ENCODE measurements at regions not wholly inside any gene's neighbourhood (a gene's known extent, or its start where the extent isn't known, plus 50 kb on each side); places are given as distances from the start of the nearest gene placed in this dataset.
"Not testable (repeated sequence)": the region's sequence is repeated elsewhere in the genome, so short reads cannot be mapped to it uniquely, and the experiment has no call there.

- Histone ChIP-seq H3K4me2 (replicated peaks; ENCODE audit: extremely low read depth, low read length, poor library complexity, severe bottlenecking) (no peak overlapping the region), H3K4me1 (ENCODE audit: control insufficient read depth in 1 of 2, insufficient read depth in 2 of 2, low read length in 2 of 2) (no peaks in the 10 kb centered on the region), H3K9ac (ENCODE audit: insufficient read depth, low read length, poor library complexity, severe bottlenecking) (no peak overlapping the region), H3K79me2 (ENCODE audit: insufficient read depth, low read length) (no peaks in the 10 kb centered on the region), H3K27ac (ENCODE audit: low read depth in 1 of 2, low read length in 2 of 2) (no peak overlapping the region), H3K4me3 (replicated peaks in 1 of 3; ENCODE audit: low read depth in 2 of 3, low read length in 3 of 3) (no peak overlapping the region), H4K20me1 (ENCODE audit: insufficient read depth, low read length) (no peaks in the 10 kb centered on the region), H3K9me3 (replicated peaks in 1 of 2; ENCODE audit: control insufficient read depth in 1 of 2, insufficient read depth in 1 of 2, low read length in 2 of 2) (no peaks in the 10 kb centered on the region), H3K27me3 (ENCODE audit: control insufficient read depth in 2 of 2, insufficient read depth in 2 of 2, low read length in 2 of 2) (no peaks in the 10 kb centered on the region), H3K36me3 (replicated peaks in 1 of 2; ENCODE audit: control insufficient read depth in 1 of 2, insufficient read depth in 2 of 2, low read length in 2 of 2) (no peaks in the 10 kb centered on the region), H2AFZ (ENCODE audit: insufficient read depth, low read depth, low read length, poor library complexity, severe bottlenecking) (no peak overlapping the region)
- Mint-ChIP-seq H3K4me3 (no peak overlapping the region), H3K4me1 (no peaks in the 10 kb centered on the region), H3K27ac (no peak overlapping the region), H3K36me3 (no peaks in the 10 kb centered on the region), H3K27me3 (ENCODE audit: low read depth in 3 of 3) (peaks cover 0 to 10% (median 4%) of the 10 kb centered on the region in 3 donors), H3K9me3 (peaks cover 0 to 5% (median 3%) of the 10 kb centered on the region in 7 donors)
- 96% methylated on average over 24 of the region's 30 CpGs for WGBS (ENCODE audit: insufficient coverage)
- intact Hi-C loops (cut with micrococcal nuclease) = no loop called here
- no peak for DNase-seq
- TF ChIP-seq CTCF (IDR thresholded peaks at IDR 0.05) = no peak
These were observed 101.5 kb upstream of the DRD5 start for GRCh38 chr4:9679704-9680478.

- H3K4me1 ChIP-seq (ENCODE audit: control insufficient read depth in 1 of 2, insufficient read depth in 2 of 2, low read length in 2 of 2); intact Hi-C loops (cut with micrococcal nuclease); H3K9me3 ChIP-seq (replicated peaks in 1 of 2; ENCODE audit: control insufficient read depth in 1 of 2, insufficient read depth in 1 of 2, low read length in 2 of 2); H3K4me1 Mint-ChIP-seq; H3K27me3 ChIP-seq (ENCODE audit: control insufficient read depth in 2 of 2, insufficient read depth in 2 of 2, low read length in 2 of 2); H3K4me2 ChIP-seq (replicated peaks; ENCODE audit: extremely low read depth, low read length, poor library complexity, severe bottlenecking); H3K4me3 Mint-ChIP-seq; H2AFZ ChIP-seq (ENCODE audit: insufficient read depth, low read depth, low read length, poor library complexity, severe bottlenecking); H3K36me3 ChIP-seq (replicated peaks in 1 of 2; ENCODE audit: control insufficient read depth in 1 of 2, insufficient read depth in 2 of 2, low read length in 2 of 2); H3K27ac ChIP-seq (ENCODE audit: low read depth in 1 of 2, low read length in 2 of 2); DNase-seq; H3K36me3 Mint-ChIP-seq; H3K79me2 ChIP-seq (ENCODE audit: insufficient read depth, low read length); H3K9ac ChIP-seq (ENCODE audit: insufficient read depth, low read length, poor library complexity, severe bottlenecking); H4K20me1 ChIP-seq (ENCODE audit: insufficient read depth, low read length); H3K9me3 Mint-ChIP-seq; H3K4me3 ChIP-seq (replicated peaks in 1 of 3; ENCODE audit: low read depth in 2 of 3, low read length in 3 of 3); H3K27ac Mint-ChIP-seq: not testable (repeated sequence)
- 100% methylated on average over 1 of the region's 5 CpGs for WGBS (ENCODE audit: insufficient coverage)
- H3K27me3 Mint-ChIP-seq (ENCODE audit: low read depth in 3 of 3) = peaks cover 10 to 12% (median 10%) of the 10 kb centered on the region in 3 donors
These were observed 98.3 kb upstream of the DRD5 start for GRCh38 chr4:9683174-9683573.

- H3K27ac ChIP-seq (ENCODE audit: low read depth in 1 of 2, low read length in 2 of 2); H3K9me3 ChIP-seq (replicated peaks in 1 of 2; ENCODE audit: control insufficient read depth in 1 of 2, insufficient read depth in 1 of 2, low read length in 2 of 2); H3K27me3 ChIP-seq (ENCODE audit: control insufficient read depth in 2 of 2, insufficient read depth in 2 of 2, low read length in 2 of 2); H3K9ac ChIP-seq (ENCODE audit: insufficient read depth, low read length, poor library complexity, severe bottlenecking); H3K36me3 ChIP-seq (replicated peaks in 1 of 2; ENCODE audit: control insufficient read depth in 1 of 2, insufficient read depth in 2 of 2, low read length in 2 of 2); H3K4me1 ChIP-seq (ENCODE audit: control insufficient read depth in 1 of 2, insufficient read depth in 2 of 2, low read length in 2 of 2); intact Hi-C loops (cut with micrococcal nuclease); H3K4me3 ChIP-seq (replicated peaks in 1 of 3; ENCODE audit: low read depth in 2 of 3, low read length in 3 of 3); H3K36me3 Mint-ChIP-seq; H3K27ac Mint-ChIP-seq; H3K4me2 ChIP-seq (replicated peaks; ENCODE audit: extremely low read depth, low read length, poor library complexity, severe bottlenecking); H3K79me2 ChIP-seq (ENCODE audit: insufficient read depth, low read length); H3K4me1 Mint-ChIP-seq; H3K4me3 Mint-ChIP-seq; H4K20me1 ChIP-seq (ENCODE audit: insufficient read depth, low read length); DNase-seq; H2AFZ ChIP-seq (ENCODE audit: insufficient read depth, low read depth, low read length, poor library complexity, severe bottlenecking); H3K9me3 Mint-ChIP-seq: not testable (repeated sequence)
- peaks cover 14 to 16% (median 14%) of the 10 kb centered on the region in 3 donors for H3K27me3 Mint-ChIP-seq (ENCODE audit: low read depth in 3 of 3)
- WGBS (ENCODE audit: insufficient coverage) = 96% methylated on average over 3 of the region's 5 CpGs
These were observed 96.4 kb upstream of the DRD5 start for GRCh38 chr4:9685016-9685415.

All from CD14-positive monocyte (primary cell).